Mesenchymal stem cell (in vitro differentiated cells and primary cell): ENCODE measurements at regions not wholly inside any gene's neighbourhood (a gene's known extent, or its start where the extent isn't known, plus 50 kb on each side); places are given as distances from the start of the nearest gene placed in this dataset.

ENCODE experiments used
- DNase-seq: peaks from one replicate; pipeline ENCODE4 v3.0.0-alpha.2; 2013
- H2AFZ ChIP-seq: one replicate; pipeline ENCODE4 v1.6.1; 2013; ENCODE audit warnings: low read depth, mild to moderate bottlenecking, control low read depth, inconsistent platforms, low read length, moderate library complexity
- H2AK5ac ChIP-seq: 2 replicates; pipeline ENCODE4 v1.6.1; 2013; ENCODE audit warnings: low read length, moderate library complexity, mild to moderate bottlenecking, inconsistent platforms; ENCODE audit not compliant: severe bottlenecking
- H2BK120ac ChIP-seq: one replicate; pipeline ENCODE4 v1.6.1; 2013; ENCODE audit warnings: low read depth, mild to moderate bottlenecking, inconsistent platforms, low read length, moderate library complexity
- H2BK12ac ChIP-seq, 2 experiments: one replicate each; pipeline ENCODE4 v1.6.1; 2013; ENCODE audit warnings: inconsistent platforms in 2 of 2, low read length in 2 of 2, mild to moderate bottlenecking in 2 of 2, moderate library complexity in 2 of 2, control low read depth in 1 of 2
- H2BK15ac ChIP-seq: one replicate; pipeline ENCODE4 v1.6.1; 2013; ENCODE audit warnings: mild to moderate bottlenecking, low read depth, inconsistent platforms; ENCODE audit not compliant: poor library complexity, severe bottlenecking
- H2BK5ac ChIP-seq: 2 replicates; pipeline ENCODE4 v1.6.1; 2013; ENCODE audit warnings: low read depth, mild to moderate bottlenecking, low read length, control low read depth, inconsistent platforms; ENCODE audit not compliant: poor library complexity, severe bottlenecking
- H3K14ac ChIP-seq, 2 experiments: one replicate each; pipeline ENCODE4 v1.6.1; 2013; ENCODE audit warnings: inconsistent platforms in 2 of 2, low read length in 2 of 2, control low read depth in 1 of 2, mild to moderate bottlenecking in 1 of 2, moderate library complexity in 1 of 2
- H3K18ac ChIP-seq, 2 experiments: one replicate each; pipeline ENCODE4 v1.6.1; 2013; ENCODE audit warnings: inconsistent platforms in 2 of 2, low read length in 2 of 2, control low read depth in 1 of 2, low read depth in 1 of 2, mild to moderate bottlenecking in 1 of 2
- H3K23ac ChIP-seq, 2 experiments: one replicate each; pipeline ENCODE4 v1.6.1; 2013; ENCODE audit warnings: inconsistent platforms in 2 of 2, low read length in 2 of 2, mild to moderate bottlenecking in 2 of 2, moderate library complexity in 2 of 2, control low read depth in 1 of 2
- H3K27ac ChIP-seq: 2 replicates; pipeline ENCODE4 v1.5.1; 2013; ENCODE audit warnings: mild to moderate bottlenecking, moderate library complexity, low read length, control low read depth, inconsistent platforms; ENCODE audit not compliant: poor library complexity, severe bottlenecking
- H3K27me3 ChIP-seq, 2 experiments: 2 replicates each; pipeline versions ENCODE4 v1.6.1 to v1.7.0; 2013; ENCODE audit warnings: low read length in 2 of 2, mild to moderate bottlenecking in 2 of 2, moderate library complexity in 2 of 2, control low read depth in 1 of 2, inconsistent platforms in 1 of 2; ENCODE audit not compliant: control insufficient read depth in 1 of 2, insufficient read depth in 1 of 2
- H3K36me3 ChIP-seq, 2 experiments: 2 replicates each; pipeline versions ENCODE4 v1.6.1 to v1.7.0; 2013; ENCODE audit warnings: low read length in 2 of 2, control low read depth in 1 of 2, inconsistent platforms in 1 of 2, low read depth in 1 of 2, mild to moderate bottlenecking in 1 of 2; ENCODE audit not compliant: insufficient read depth in 2 of 2, control insufficient read depth in 1 of 2
- H3K4ac ChIP-seq, 2 experiments: one replicate each; pipeline ENCODE4 v1.6.1; 2013; ENCODE audit warnings: inconsistent platforms in 2 of 2, low read length in 2 of 2, mild to moderate bottlenecking in 2 of 2, moderate library complexity in 2 of 2, control low read depth in 1 of 2, low read depth in 1 of 2
- H3K4me1 ChIP-seq: 2 replicates; pipeline ENCODE4 v1.6.1; 2013; ENCODE audit warnings: low read depth, low read length, control low read depth; ENCODE audit not compliant: control insufficient read depth, insufficient read depth
- H3K4me2 ChIP-seq: 2 replicates; pipeline ENCODE4 v1.6.1; 2013; ENCODE audit warnings: low read length, mild to moderate bottlenecking, inconsistent platforms; ENCODE audit not compliant: poor library complexity, severe bottlenecking
- H3K4me3 ChIP-seq, 2 experiments: 2 replicates each; pipeline versions ENCODE4 v1.5.1 to v1.7.0; 2013; ENCODE audit warnings: low read length in 2 of 2, mild to moderate bottlenecking in 2 of 2, control low read depth in 1 of 2, low read depth in 1 of 2; ENCODE audit not compliant: insufficient read depth in 1 of 2
- H3K79me1 ChIP-seq: replicated peaks from 2 replicates; pipeline ENCODE4 v1.6.1; 2013; ENCODE audit warnings: mild to moderate bottlenecking, control low read depth, low read length, inconsistent platforms; ENCODE audit not compliant: poor library complexity, severe bottlenecking
- H3K9ac ChIP-seq: 2 replicates; pipeline ENCODE4 v1.7.0; 2013; ENCODE audit warnings: mild to moderate bottlenecking, low read length, moderate library complexity
- H3K9me3 ChIP-seq: 2 replicates; pipeline ENCODE4 v1.7.0; 2013; ENCODE audit warnings: mild to moderate bottlenecking, low read length; ENCODE audit not compliant: control insufficient read depth
- H4K8ac ChIP-seq: one replicate; pipeline ENCODE4 v1.6.1; 2013; ENCODE audit warnings: inconsistent platforms, mild to moderate bottlenecking, low read length, moderate library complexity
- H4K91ac ChIP-seq: one replicate; pipeline ENCODE4 v1.6.1; 2013; ENCODE audit warnings: mild to moderate bottlenecking, low read length, inconsistent platforms
- WGBS: methylation state at CpG from one replicate; pipeline ENCODE4 v1.1.7; 2013; ENCODE audit warnings: mixed read lengths; 5-methylcytosine and 5-hydroxymethylcytosine counted together

GRCh38 chr12:18183141-18183540 lies 78.2 kb upstream of the PIK3C2G start:
- H3K18ac ChIP-seq, result no peak overlapping the region
- H3K23ac ChIP-seq, result no peak overlapping the region
- 78% methylated on average over 1 of the region's 2 CpGs for WGBS
- H2BK120ac ChIP-seq, result no peak overlapping the region
- H3K79me1 ChIP-seq, result no peaks in the 10 kb centered on the region
- no peak overlapping the region for H3K4me3 ChIP-seq
- H3K4me1 ChIP-seq, result no peaks in the 10 kb centered on the region
- H2BK15ac ChIP-seq, result no peak overlapping the region
- H3K9me3 ChIP-seq, result no peaks in the 10 kb centered on the region
- no peak overlapping the region for H3K27ac ChIP-seq
- H3K36me3 ChIP-seq, result no peaks in the 10 kb centered on the region
- H2BK5ac ChIP-seq, result no peak overlapping the region
- H4K91ac ChIP-seq, result no peak overlapping the region
- no peak overlapping the region for H2BK12ac ChIP-seq
- no peak overlapping the region for H4K8ac ChIP-seq
- DNase-seq, result no peak
- H2AK5ac ChIP-seq, result no peak overlapping the region
- H3K14ac ChIP-seq, result no peak overlapping the region
- H3K9ac ChIP-seq, result no peak overlapping the region
- no peak overlapping the region for H3K4me2 ChIP-seq
- no peaks in the 10 kb centered on the region for H3K27me3 ChIP-seq
- H3K4ac ChIP-seq, result no peak overlapping the region
- H2AFZ ChIP-seq, result no peak overlapping the region

- no peak overlapping the region for H4K8ac ChIP-seq
- H3K36me3 ChIP-seq, result no peaks in the 10 kb centered on the region
- H2AK5ac ChIP-seq, result no peak overlapping the region
- peak; percentile 45 for DNase-seq
- H3K9me3 ChIP-seq, result no peaks in the 10 kb centered on the region
- H3K27me3 ChIP-seq, result no peaks in the 10 kb centered on the region
- H3K9ac ChIP-seq, result no peak overlapping the region
- H2BK15ac ChIP-seq, result no peak overlapping the region
- no peak overlapping the region for H2AFZ ChIP-seq
- no peak overlapping the region for H2BK120ac ChIP-seq
- no CpG with 5 or more reads among the region's 1 CpG for WGBS
- H3K4me2 ChIP-seq, result no peak overlapping the region
- no peak overlapping the region for H3K27ac ChIP-seq
- H3K4me3 ChIP-seq, result no peak overlapping the region
- H3K18ac ChIP-seq, result no peak overlapping the region
- H3K4me1 ChIP-seq, result no peaks in the 10 kb centered on the region
- no peak overlapping the region for H3K23ac ChIP-seq
- no peak overlapping the region for H4K91ac ChIP-seq
- no peak overlapping the region for H2BK5ac ChIP-seq
- H3K4ac ChIP-seq, result no peak overlapping the region
- no peak overlapping the region for H3K14ac ChIP-seq
- no peaks in the 10 kb centered on the region for H3K79me1 ChIP-seq
- H2BK12ac ChIP-seq, result no peak overlapping the region
These were observed 81.6 kb upstream of the RERGL start for GRCh38 chr12:18171571-18171970.

GRCh38 chr12:18168016-18168415 lies 78.0 kb upstream of the RERGL start:
- Histone ChIP-seq H3K9ac (no peak overlapping the region), H3K4me2 (no peak overlapping the region), H2BK120ac (no peak overlapping the region), H3K4ac (no peak overlapping the region), H3K4me3 (no peak overlapping the region), H4K91ac (no peak overlapping the region), H3K14ac (no peak overlapping the region), H3K27me3 (no peaks in the 10 kb centered on the region), H2BK12ac (no peak overlapping the region), H3K23ac (no peak overlapping the region), H2BK15ac (no peak overlapping the region), H2AK5ac (no peak overlapping the region), H3K9me3 (no peaks in the 10 kb centered on the region), H3K4me1 (no peaks in the 10 kb centered on the region), H4K8ac (no peak overlapping the region), H3K79me1 (no peaks in the 10 kb centered on the region), H3K36me3 (no peaks in the 10 kb centered on the region), H3K27ac (no peak overlapping the region), H2BK5ac (no peak overlapping the region), H3K18ac (no peak overlapping the region), H2AFZ (no peak overlapping the region)
- DNase-seq, result no peak
- WGBS, result 20% methylated on average over 1 of the region's 3 CpGs

GRCh38 chr12:18165889-18166288 lies 75.9 kb upstream of the RERGL start:
- no peak overlapping the region for H2AFZ ChIP-seq
- no peak overlapping the region for H3K23ac ChIP-seq
- peak overlapping the region; percentile 59 for H2AK5ac ChIP-seq
- no peak overlapping the region for H2BK12ac ChIP-seq
- H3K4me3 ChIP-seq, result peak overlapping the region in 1 of 2 experiments; percentile 51
- H3K9ac ChIP-seq, result peak overlapping the region; percentile 39
- 96% methylated on average over 1 of the region's 2 CpGs for WGBS
- no peak overlapping the region for H4K91ac ChIP-seq
- H3K4ac ChIP-seq, result no peak overlapping the region
- no peak overlapping the region for H3K18ac ChIP-seq
- H3K4me2 ChIP-seq, result no peak overlapping the region
- H3K4me1 ChIP-seq, result no peaks in the 10 kb centered on the region
- no peak overlapping the region for H4K8ac ChIP-seq
- no peak overlapping the region for H2BK5ac ChIP-seq
- no peak overlapping the region for H2BK120ac ChIP-seq
- no peak overlapping the region for H3K14ac ChIP-seq
- no peaks in the 10 kb centered on the region for H3K9me3 ChIP-seq
- no peaks in the 10 kb centered on the region for H3K79me1 ChIP-seq
- H3K36me3 ChIP-seq, result no peaks in the 10 kb centered on the region
- H2BK15ac ChIP-seq, result no peak overlapping the region
- no peak for DNase-seq
- no peaks in the 10 kb centered on the region for H3K27me3 ChIP-seq
- peak overlapping the region; percentile 23 for H3K27ac ChIP-seq
